Mesenteric fat pad (tissue), 1 donor: ENCODE measurements at regions not wholly inside any gene's neighbourhood (a gene's known extent, or its start where the extent isn't known, plus 50 kb on each side); places are given as distances from the start of the nearest gene placed in this dataset.
"Not testable (repeated sequence)": the region's sequence is repeated elsewhere in the genome, so short reads cannot be mapped to it uniquely, and the experiment has no call there.

Experiments used
- DNase-seq: peaks from one replicate; pipeline ENCODE4 v3.0.0-alpha.2; 2020; ENCODE audit warnings: low spot score
- donor health status: DM: yes; HTN: yes; CAD: no.

DNA sequence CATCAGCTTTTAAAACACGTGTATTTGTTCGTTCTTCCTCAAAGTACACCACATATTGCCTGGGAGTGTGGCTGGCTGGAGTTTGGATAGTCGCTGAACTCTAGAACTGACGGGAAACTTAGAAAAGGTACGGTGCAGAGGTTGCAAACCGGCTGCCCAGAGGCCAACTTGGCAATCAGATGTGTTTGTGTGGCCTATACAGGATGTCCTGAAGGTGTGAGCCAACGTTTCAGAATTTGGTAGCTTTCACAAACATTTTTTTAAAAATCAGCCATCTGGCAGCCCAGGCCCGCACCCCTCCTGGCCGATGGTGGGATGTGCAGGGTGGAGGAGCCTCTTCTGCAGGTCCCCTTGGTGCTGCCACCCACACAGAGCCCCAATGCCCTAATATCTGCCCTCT, 73.6 kb upstream of the SLC25A33 start:
- no peak for DNase-seq

GRCh38 chr1:9466780-9467758, 72.2 kb upstream of the SLC25A33 start:
- DNase-seq: no peak

DNA sequence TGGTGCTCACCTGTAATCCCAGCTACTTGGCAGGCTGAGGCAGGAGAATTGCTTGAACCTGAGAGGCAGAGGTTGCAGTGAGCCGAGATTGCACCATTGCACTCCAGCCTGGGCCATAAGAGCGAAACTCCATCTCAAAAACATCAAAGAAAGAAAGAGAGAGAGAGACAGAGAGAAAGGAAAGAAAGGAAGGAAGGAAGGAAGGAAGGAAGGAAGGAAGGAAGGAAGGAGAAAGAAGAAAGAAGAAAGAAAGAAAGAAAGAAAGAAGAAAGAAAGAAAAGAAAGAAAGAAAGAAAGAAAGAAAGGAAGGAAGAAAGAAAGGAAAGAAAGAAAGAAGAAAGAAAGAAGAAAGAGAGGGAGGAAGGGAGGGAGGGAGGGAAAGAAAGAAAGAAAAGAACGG, 69.4 kb upstream of the SLC25A33 start:
- DNase-seq: not testable (repeated sequence)

- no peak for DNase-seq
These were observed 67.6 kb upstream of the SLC25A33 start for GRCh38 chr1:9471679-9472078.

- no peak for DNase-seq
These were observed 66.8 kb upstream of the SLC25A33 start for GRCh38 chr1:9472386-9473031.

DNA sequence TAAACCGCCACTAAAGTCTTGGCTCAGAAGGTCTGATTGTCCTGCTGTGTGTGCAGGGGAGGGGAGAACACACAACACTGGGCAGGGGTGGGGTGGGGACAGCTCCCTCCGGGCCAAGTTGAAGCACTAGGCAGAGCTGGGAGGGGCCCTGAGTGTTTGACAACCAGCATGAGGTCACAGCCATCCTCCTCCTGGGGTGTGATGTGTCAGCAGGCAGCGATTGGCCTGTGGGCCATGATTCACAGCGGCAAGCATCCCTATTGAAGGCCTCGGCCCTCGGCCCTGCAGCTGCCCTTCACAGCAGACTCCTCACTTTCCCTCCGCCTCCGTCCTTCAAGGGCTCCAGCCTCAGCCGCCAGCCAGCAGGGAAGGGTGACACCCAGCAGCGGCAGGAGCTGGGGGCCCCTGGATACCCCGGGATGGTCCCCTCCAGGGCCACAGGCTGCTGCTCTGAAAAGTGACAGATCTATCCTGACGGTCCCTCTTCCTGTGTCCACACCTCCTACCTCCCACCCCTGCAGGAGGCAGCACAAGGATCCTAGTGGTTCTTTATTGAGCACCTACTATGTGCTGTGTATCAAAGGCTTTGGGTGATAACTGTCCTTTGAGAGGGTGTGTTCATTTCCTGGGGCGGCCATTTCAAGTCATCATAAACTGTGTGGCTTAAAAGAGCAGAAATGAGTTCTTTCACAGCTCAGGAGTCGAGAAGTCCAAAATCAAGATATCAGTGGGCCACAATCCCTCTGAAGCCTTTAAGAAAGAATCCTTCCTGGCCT, 66.0 kb upstream of the SLC25A33 start:
- DNase-seq: no peak

DNA sequence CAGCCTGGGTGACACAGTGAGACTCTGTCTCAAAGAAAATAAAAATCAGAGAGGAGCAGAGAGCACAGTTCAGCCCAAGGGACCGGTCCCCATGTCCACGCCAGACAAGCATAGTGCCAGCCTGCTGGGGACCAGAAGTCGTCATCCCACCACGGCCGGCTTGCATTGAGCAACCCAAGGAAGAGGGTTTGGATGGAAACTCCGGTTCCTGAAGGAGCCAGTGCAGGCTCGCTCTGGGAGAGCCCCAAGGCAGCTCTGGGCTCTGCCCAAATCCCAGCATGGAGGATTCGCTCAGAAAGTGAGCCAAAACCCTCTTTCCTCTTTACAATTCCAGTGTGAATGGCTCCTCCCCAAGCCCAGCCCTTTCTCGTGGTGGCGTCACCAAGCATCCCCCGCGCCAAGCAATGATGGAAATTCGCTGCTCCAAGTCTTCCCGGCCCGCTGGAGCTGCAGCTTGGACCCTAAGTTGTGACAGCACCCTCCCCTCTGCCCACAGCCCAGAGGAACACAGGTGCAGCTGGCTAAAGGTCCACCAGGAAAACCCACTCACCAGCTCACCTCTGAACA, 64.1 kb upstream of the SLC25A33 start:
- no peak for DNase-seq

DNA sequence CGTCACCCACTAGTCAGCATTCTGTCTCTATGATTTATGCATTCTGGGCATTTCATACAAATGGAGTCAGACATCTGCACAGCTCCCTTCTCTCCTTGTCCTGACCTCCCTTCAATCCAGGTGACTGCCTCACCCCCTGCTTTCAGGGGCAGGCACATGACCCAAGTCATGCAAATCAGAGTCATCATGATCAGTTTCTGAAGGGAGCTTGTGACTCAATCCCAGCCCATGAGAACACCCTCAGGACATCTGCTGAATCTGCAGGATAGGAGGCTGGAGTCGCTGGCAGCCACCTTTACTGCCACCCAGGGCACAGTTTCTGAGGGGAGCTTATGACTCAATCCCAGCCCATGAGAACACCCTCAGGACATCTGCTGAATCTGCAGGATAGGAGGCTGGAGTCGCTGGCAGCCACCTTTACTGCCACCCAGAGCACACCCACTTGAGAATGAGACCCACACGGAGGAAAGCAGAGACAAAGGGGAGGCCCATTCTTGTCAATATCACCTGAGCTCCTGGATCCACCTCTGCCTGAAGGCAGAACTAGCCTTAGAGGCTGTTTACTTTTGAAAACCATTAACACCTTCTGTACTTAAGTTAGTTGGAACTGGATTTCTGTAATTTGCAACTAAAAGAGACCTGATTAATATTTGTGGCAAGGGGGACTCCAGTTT, 62.3 kb upstream of the SLC25A33 start:
- no peak for DNase-seq

GRCh38 chr1:9477535-9477934, 61.7 kb upstream of the SLC25A33 start:
- no peak for DNase-seq

GRCh38 chr1:9478021-9478420, 61.2 kb upstream of the SLC25A33 start:
- no peak for DNase-seq

GRCh38 chr1:9481048-9481447, 58.2 kb upstream of the SLC25A33 start:
- DNase-seq: no peak

- no peak for DNase-seq
These were observed 56.9 kb upstream of the SLC25A33 start for GRCh38 chr1:9482403-9482802.

GRCh38 chr1:9482816-9483572, 56.3 kb upstream of the SLC25A33 start:
- DNase-seq: no peak

- DNase-seq: no peak
These were observed 52.7 kb upstream of the SLC25A33 start for GRCh38 chr1:9486466-9487140.
